H1 (cell line): ENCODE measurements at regions not wholly inside any gene's neighbourhood (a gene's known extent, or its start where the extent isn't known, plus 50 kb on each side); places are given as distances from the start of the nearest gene placed in this dataset.

Experiments used
- ATF3 ChIP-seq: IDR thresholded peaks from 2 replicates; pipeline ENCODE4 v1.6.1; 2011; ENCODE audit warnings: low read depth, mild to moderate bottlenecking, low read length; ENCODE audit not compliant: insufficient read depth
- CREB1 ChIP-seq: IDR thresholded peaks from 2 replicates; pipeline ENCODE4 v1.6.1; 2012; ENCODE audit warnings: inconsistent platforms
- CTCF ChIP-seq, 3 experiments: IDR thresholded peaks; 1 replicate in 2 of 3; 2 replicates in 1 of 3; pipeline versions ENCODE4 v1.5.1 to v1.6.1; 2011; ENCODE audit warnings: low read length in 3 of 3, mild to moderate bottlenecking in 3 of 3, inconsistent platforms in 2 of 3, low read depth in 1 of 3, moderate library complexity in 1 of 3; ENCODE audit not compliant: insufficient read depth in 1 of 3; ENCODE audit errors: control extremely low read depth in 1 of 3
- EP300 ChIP-seq, 2 experiments: IDR thresholded peaks; 1 replicate in 1 of 2; 2 replicates in 1 of 2; pipeline ENCODE4 v1.6.1; 2011 to 2012; ENCODE audit warnings: low read depth in 2 of 2, low read length in 2 of 2, mild to moderate bottlenecking in 2 of 2, borderline replicate concordance in 1 of 2, inconsistent platforms in 1 of 2, moderate library complexity in 1 of 2
- EZH2 ChIP-seq: fragments of 200-600 bp; sonication (generic); IDR thresholded peaks from 2 replicates; pipeline ENCODE4 v1.7.1; 2012; ENCODE audit warnings: low read depth, mild to moderate bottlenecking, moderate library complexity, low read length, inconsistent platforms; ENCODE audit not compliant: severe bottlenecking
- SIN3A ChIP-seq, 2 experiments: IDR thresholded peaks in 1 of 2; conservative IDR thresholded peaks in 1 of 2; 2 replicates each; pipeline ENCODE4 v1.6.1; 2011 to 2012; ENCODE audit warnings: low read length in 2 of 2, improper control_type of control experiment in 1 of 2, low read depth in 1 of 2, mild to moderate bottlenecking in 1 of 2
- YY1 ChIP-seq: IDR thresholded peaks from 2 replicates; pipeline ENCODE4 v1.6.1; 2011; ENCODE audit warnings: low read depth, mild to moderate bottlenecking, low read length

- TF ChIP-seq CREB1 (no peak), ATF3 (no peak), CTCF (IDR thresholded peaks at IDR 0.05; ENCODE audit: control extremely low read depth in 1 of 3, insufficient read depth in 1 of 3, low read depth in 1 of 3, low read length in 3 of 3) (no peak), YY1 (no peak), EP300 (IDR thresholded peaks at IDR 0.05; ENCODE audit: borderline replicate concordance in 1 of 2, low read depth in 2 of 2, low read length in 2 of 2) (no peak), SIN3A (conservative IDR thresholded peaks at IDR 0.05 in 1 of 2, IDR thresholded peaks at IDR 0.05 in 1 of 2; ENCODE audit: low read depth in 1 of 2, low read length in 2 of 2) (no peak), EZH2 (no peak)
Observed at GRCh38 chr14:28247491-28247890, 519.1 kb upstream of the FOXG1 start.
